ENCODE measurements at regions not wholly inside any gene's neighbourhood (a gene's known extent, or its start where the extent isn't known, plus 50 kb on each side); places are given as distances from the start of the nearest gene placed in this dataset.

DNA sequence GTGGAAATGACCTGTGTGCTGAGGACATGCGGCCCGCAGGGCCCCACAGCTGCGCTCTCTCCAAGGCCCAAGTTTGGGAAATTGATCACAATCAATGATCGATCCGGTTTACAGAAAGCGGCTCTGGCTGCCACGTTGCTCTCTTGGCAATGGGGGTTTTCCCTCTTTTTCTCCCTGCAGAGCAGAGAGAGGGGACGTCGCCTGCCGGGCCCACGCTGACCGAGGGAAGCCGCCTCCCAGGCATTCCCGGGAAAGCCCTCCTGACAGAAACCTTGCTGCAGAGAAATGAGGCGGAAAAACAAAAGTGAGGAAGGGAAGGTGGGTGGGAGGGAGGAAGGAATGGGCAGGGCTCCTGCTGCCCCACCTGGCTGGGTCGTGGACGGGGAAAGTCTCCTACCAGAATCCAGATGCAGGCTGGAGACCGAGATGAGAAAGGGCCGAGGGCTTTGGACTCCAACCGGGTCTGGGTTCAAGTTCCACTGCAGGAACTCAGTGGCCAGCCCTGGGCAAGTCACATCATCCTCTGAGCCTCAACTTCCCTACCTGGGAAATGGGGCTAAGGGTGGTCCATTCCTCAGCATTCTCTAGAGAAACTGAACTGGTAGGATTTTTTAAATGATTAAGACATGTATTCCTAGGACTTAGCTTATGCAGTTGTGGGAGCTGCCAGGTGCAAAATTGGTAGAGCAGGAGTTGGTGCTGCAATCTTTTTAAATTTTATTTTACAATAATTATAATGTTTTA is 75.5 kb downstream of the PHETA1 start:
- Histone ChIP-seq H3K9ac (ENCODE audit: low read depth in 1 of 2, low read length in 2 of 2) (no peak overlapping the region), H3K9me3 (ENCODE audit: control insufficient read depth in 4 of 4, low read length in 3 of 4) (no peaks in the 10 kb centered on the region), H3K4me1 (ENCODE audit: control insufficient read depth in 4 of 4, insufficient read depth in 4 of 4, low read length in 3 of 4) (no peaks in the 10 kb centered on the region), H3K27ac (ENCODE audit: low read depth in 1 of 2, low read length in 2 of 2) (no peak overlapping the region), H3K27me3 (ENCODE audit: control insufficient read depth in 4 of 4, insufficient read depth in 4 of 4, low read length in 3 of 4) (no peaks in the 10 kb centered on the region), H3K4me3 (ENCODE audit: low read depth in 1 of 3, low read length in 3 of 3) (no peak overlapping the region), H3K36me3 (ENCODE audit: control insufficient read depth in 4 of 4, insufficient read depth in 3 of 4, low read depth in 1 of 4, low read length in 3 of 4) (peaks cover 8 to 50% (median 38%) of the 10 kb centered on the region in 4 donors)
- no peak for DNase-seq (ENCODE audit: low spot score)
- TF ChIP-seq EGR1 (IDR thresholded peaks at IDR 0.05; ENCODE audit: low read depth in 2 of 2) (no peak), RAD21 (IDR thresholded peaks at IDR 0.05) (no peak), JUND (IDR thresholded peaks at IDR 0.05) (no peak), HNF4A (conservative IDR thresholded peaks at IDR 0.05) (no peak), GABPA (IDR thresholded peaks at IDR 0.05 in 1 of 2, conservative IDR thresholded peaks at IDR 0.05 in 1 of 2) (no peak), FOXA1 (IDR thresholded peaks at IDR 0.05) (no peak), SP1 (IDR thresholded peaks at IDR 0.05) (no peak)
- TF ChIP-seq, protein P1, sequence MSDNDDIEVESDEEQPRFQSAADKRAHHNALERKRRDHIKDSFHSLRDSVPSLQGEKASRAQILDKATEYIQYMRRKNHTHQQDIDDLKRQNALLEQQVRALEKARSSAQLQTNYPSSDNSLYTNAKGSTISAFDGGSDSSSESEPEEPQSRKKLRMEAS (IDR thresholded peaks at IDR 0.05), result no peak
- TF ChIP-seq, protein P2, sequence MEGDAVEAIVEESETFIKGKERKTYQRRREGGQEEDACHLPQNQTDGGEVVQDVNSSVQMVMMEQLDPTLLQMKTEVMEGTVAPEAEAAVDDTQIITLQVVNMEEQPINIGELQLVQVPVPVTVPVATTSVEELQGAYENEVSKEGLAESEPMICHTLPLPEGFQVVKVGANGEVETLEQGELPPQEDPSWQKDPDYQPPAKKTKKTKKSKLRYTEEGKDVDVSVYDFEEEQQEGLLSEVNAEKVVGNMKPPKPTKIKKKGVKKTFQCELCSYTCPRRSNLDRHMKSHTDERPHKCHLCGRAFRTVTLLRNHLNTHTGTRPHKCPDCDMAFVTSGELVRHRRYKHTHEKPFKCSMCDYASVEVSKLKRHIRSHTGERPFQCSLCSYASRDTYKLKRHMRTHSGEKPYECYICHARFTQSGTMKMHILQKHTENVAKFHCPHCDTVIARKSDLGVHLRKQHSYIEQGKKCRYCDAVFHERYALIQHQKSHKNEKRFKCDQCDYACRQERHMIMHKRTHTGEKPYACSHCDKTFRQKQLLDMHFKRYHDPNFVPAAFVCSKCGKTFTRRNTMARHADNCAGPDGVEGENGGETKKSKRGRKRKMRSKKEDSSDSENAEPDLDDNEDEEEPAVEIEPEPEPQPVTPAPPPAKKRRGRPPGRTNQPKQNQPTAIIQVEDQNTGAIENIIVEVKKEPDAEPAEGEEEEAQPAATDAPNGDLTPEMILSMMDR (IDR thresholded peaks at IDR 0.05; ENCODE audit: low read depth, low read length, missing input control), result no peak
- TF ChIP-seq, protein P3, sequence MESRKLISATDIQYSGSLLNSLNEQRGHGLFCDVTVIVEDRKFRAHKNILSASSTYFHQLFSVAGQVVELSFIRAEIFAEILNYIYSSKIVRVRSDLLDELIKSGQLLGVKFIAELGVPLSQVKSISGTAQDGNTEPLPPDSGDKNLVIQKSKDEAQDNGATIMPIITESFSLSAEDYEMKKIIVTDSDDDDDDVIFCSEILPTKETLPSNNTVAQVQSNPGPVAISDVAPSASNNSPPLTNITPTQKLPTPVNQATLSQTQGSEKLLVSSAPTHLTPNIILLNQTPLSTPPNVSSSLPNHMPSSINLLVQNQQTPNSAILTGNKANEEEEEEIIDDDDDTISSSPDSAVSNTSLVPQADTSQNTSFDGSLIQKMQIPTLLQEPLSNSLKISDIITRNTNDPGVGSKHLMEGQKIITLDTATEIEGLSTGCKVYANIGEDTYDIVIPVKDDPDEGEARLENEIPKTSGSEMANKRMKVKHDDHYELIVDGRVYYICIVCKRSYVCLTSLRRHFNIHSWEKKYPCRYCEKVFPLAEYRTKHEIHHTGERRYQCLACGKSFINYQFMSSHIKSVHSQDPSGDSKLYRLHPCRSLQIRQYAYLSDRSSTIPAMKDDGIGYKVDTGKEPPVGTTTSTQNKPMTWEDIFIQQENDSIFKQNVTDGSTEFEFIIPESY (IDR thresholded peaks at IDR 0.05), result no peak
- TF ChIP-seq, protein P4, sequence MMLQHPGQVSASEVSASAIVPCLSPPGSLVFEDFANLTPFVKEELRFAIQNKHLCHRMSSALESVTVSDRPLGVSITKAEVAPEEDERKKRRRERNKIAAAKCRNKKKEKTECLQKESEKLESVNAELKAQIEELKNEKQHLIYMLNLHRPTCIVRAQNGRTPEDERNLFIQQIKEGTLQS (IDR thresholded peaks at IDR 0.05), result no peak
- 90% methylated on average over 20 of the region's 20 CpGs for WGBS

DNA sequence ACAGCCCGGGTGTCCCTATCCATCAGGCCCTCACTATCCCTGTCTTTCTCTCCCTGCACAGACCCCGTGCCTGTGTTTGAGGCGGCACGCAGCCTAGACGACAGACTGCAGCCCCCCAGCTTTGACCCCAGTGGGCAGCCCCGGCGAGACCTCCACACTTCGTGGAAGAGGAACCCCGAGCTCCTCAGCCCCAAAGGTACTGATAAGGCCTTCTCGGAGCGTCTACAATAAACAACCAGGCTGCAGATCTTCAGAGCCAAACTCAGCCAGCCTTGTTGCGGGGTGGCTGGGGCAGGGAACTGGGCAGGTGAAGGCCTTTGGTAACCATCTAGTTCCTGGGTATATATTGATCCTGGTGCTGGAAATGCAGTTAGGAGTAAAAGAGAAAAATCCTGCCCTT is 77.5 kb downstream of the PHETA1 start:
- peaks cover 7 to 56% (median 31%) of the 10 kb centered on the region in 4 donors for H3K36me3 ChIP-seq (ENCODE audit: control insufficient read depth in 4 of 4, insufficient read depth in 3 of 4, low read depth in 1 of 4, low read length in 3 of 4)
- H3K27ac ChIP-seq (ENCODE audit: low read depth in 1 of 2, low read length in 2 of 2), result no peak overlapping the region
- no peaks in the 10 kb centered on the region for H3K4me1 ChIP-seq (ENCODE audit: control insufficient read depth in 4 of 4, insufficient read depth in 4 of 4, low read length in 3 of 4)
- H3K9me3 ChIP-seq (ENCODE audit: control insufficient read depth in 4 of 4, low read length in 3 of 4), result no peaks in the 10 kb centered on the region
- TF ChIP-seq RXRA (IDR thresholded peaks at IDR 0.05) (no peak), SP1 (IDR thresholded peaks at IDR 0.05) (no peak), NR2F2 (IDR thresholded peaks at IDR 0.05) (no peak), GABPA (IDR thresholded peaks at IDR 0.05 in 1 of 2, conservative IDR thresholded peaks at IDR 0.05 in 1 of 2) (no peak), JUND (IDR thresholded peaks at IDR 0.05) (no peak)
- TF ChIP-seq, protein P4 (IDR thresholded peaks at IDR 0.05), result no peak
- TF ChIP-seq, protein P3 (IDR thresholded peaks at IDR 0.05), result no peak
- TF ChIP-seq, protein P1 (IDR thresholded peaks at IDR 0.05), result no peak
- WGBS, result 92% methylated on average over 12 of the region's 12 CpGs
- no peak overlapping the region for H3K4me3 ChIP-seq (ENCODE audit: low read depth in 1 of 3, low read length in 3 of 3)
- no peak overlapping the region for H3K9ac ChIP-seq (ENCODE audit: low read depth in 1 of 2, low read length in 2 of 2)
- DNase-seq (ENCODE audit: low spot score), result no peak
- H3K27me3 ChIP-seq (ENCODE audit: control insufficient read depth in 4 of 4, insufficient read depth in 4 of 4, low read length in 3 of 4), result no peaks in the 10 kb centered on the region
